HG03571 (cell line): ENCODE measurements at regions not wholly inside any gene's neighbourhood (a gene's known extent, or its start where the extent isn't known, plus 50 kb on each side); places are given as distances from the start of the nearest gene placed in this dataset.
"Not testable (repeated sequence)": the region's sequence is repeated elsewhere in the genome, so short reads cannot be mapped to it uniquely, and the experiment has no call there.

Experiments used
- ATAC-seq: cut with Tn5 transposase; IDR thresholded peaks from one replicate; pipeline ENCODE4 v1.9.1; 2021; ENCODE audit not compliant: unreplicated experiment

GRCh38 chr10:30703446-30703845, 73.9 kb upstream of the LYZL2 start:
- not testable (repeated sequence) for ATAC-seq

DNA sequence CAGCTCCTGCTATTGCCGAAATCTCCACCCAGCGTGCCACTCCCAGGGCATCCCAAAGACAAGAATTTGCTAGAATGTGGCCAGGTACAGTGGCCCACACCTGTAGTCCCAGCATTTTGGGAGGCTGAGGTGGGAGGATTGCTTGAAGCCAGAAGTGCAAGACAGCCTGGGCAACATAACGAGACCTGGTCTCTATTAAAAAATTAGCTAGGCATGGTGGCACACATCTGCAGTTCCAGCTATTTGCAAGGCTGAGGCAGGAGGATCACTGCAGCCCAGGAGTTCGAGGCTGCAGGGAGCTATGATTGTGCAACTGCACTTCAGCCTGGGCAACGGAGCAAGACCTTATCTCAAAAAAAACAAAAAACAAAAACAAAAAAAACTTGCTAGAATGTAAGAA, 73.3 kb upstream of the LYZL2 start:
- ATAC-seq = no peak

GRCh38 chr10:30701451-30702173, 72.1 kb upstream of the LYZL2 start:
- peak; percentile 51 for ATAC-seq

GRCh38 chr10:30697806-30698205, 68.3 kb upstream of the LYZL2 start:
- ATAC-seq = no peak

GRCh38 chr10:30697221-30697620, 67.7 kb upstream of the LYZL2 start:
- not testable (repeated sequence) for ATAC-seq

GRCh38 chr10:30696416-30697185, 67.0 kb upstream of the LYZL2 start:
- ATAC-seq = not testable (repeated sequence)

- ATAC-seq = not testable (repeated sequence)
Measured at GRCh38 chr10:30695481-30696236, 66.1 kb upstream of the LYZL2 start.

DNA sequence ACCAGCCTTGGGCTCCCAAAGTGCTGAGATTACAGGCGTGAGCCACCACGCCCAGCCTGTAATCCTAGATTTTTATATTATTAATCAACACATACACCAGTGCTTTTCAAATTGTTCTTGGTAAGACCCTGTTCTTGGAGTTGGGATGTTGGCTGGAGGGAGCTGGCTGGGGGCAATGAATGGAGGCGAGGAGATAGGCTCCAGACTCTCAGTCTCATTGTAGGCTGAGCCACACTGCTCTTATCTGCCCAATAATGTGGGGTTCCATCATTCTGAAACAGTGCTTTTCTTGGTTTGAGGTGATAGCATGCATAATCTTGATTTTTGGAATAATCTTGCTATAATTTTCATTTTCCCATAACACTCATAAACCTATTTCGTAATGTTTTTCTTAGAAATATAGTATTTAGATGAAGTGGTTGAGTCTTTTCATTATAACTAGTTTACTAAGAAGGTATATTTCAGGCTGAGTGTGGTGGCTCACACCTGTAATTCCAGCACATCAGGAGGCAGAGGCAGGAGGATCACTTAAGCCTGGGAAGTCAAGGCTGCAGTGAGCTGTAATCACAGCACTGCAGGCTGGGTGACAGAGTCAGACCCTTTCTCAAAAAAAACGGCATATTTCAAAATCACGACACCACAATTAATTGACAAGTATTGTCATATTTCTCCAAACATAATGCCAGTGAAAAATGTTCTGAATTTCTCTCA, 65.1 kb upstream of the LYZL2 start:
- no peak for ATAC-seq

GRCh38 chr10:30691639-30692015, 62.1 kb upstream of the LYZL2 start:
- ATAC-seq = no peak

DNA sequence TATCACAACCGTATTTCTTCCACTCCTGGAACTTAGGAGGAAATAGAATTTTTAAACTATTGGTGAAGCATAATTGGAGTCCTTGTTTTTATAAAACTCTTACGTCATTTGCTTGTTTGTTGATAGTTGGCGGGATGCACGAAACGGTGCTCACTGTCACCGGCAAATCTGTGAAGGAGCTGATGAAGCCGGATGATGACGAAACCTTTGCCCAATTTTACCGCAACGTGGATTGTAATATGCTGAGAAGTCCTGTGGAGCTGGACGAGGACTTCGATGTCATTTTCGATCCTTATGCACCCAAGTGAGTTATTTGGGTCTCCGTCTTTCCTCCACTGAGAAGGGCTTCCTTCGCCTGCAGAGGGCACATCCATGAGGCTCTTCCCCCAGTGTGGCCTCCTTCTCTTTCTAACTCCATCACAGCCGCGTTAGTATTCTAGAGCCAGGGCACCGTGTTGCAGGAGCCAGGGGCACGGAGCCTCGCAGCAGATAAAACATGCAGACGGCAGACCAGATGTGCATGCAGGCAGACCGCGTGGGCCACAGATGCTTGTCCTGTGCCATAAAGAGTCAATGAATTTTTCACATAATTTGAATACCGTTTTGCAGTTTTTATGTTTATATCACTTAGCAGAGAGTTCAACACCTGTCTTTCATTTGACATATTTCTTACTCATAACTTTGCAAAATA, 61.5 kb upstream of the LYZL2 start:
- ATAC-seq = not testable (repeated sequence)

GRCh38 chr10:30688456-30688855, 58.9 kb upstream of the LYZL2 start:
- ATAC-seq = no peak

- ATAC-seq = no peak
Measured at GRCh38 chr10:30687698-30688213, 58.2 kb upstream of the LYZL2 start.

DNA sequence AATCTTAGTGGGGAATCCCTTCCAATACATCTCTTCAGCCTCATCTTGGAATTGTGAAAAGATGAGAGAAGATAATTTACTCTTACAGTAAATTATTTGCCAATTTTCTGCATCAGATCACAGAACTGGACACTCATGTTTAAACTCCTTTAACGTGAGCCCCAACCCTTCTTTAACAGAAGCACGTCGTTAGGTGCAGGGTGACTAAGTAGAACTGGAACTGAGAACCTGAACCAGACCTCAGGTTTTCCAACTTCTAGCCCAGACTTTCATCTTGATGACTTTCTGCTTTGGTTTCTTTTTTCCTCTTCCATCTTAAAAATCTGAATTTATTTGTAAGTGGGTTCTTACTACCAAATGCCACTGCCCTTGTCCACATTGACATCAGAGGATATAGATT, 57.2 kb upstream of the LYZL2 start:
- ATAC-seq = no peak

GRCh38 chr10:30683496-30683895, 53.9 kb upstream of the LYZL2 start:
- no peak for ATAC-seq

- ATAC-seq = not testable (repeated sequence)
Measured at GRCh38 chr10:30682377-30683199, 53.0 kb upstream of the LYZL2 start.

- no peak for ATAC-seq
Measured at GRCh38 chr10:30680908-30681307, 51.4 kb upstream of the LYZL2 start.
